HUES6 (cell line): ENCODE measurements at regions not wholly inside any gene's neighbourhood (a gene's known extent, or its start where the extent isn't known, plus 50 kb on each side); places are given as distances from the start of the nearest gene placed in this dataset.

ENCODE experiments used
- H3K27ac ChIP-seq: 2 replicates; pipeline ENCODE4 v1.7.0; 2013; ENCODE audit warnings: low read depth, mild to moderate bottlenecking, low read length, inconsistent platforms
- H3K27me3 ChIP-seq: 2 replicates; pipeline ENCODE4 v1.6.1; 2013; ENCODE audit warnings: low read length; ENCODE audit not compliant: control insufficient read depth, insufficient read depth
- H3K36me3 ChIP-seq: 2 replicates; pipeline ENCODE4 v1.6.1; 2013; ENCODE audit warnings: low read length; ENCODE audit not compliant: control insufficient read depth, insufficient read depth
- H3K4me1 ChIP-seq: 2 replicates; pipeline ENCODE4 v1.6.1; 2013; ENCODE audit warnings: low read length; ENCODE audit not compliant: control insufficient read depth, insufficient read depth
- H3K4me3 ChIP-seq: 2 replicates; pipeline ENCODE4 v1.5.1; 2013; ENCODE audit warnings: low read depth, low read length
- H3K9ac ChIP-seq: one replicate; pipeline ENCODE4 v1.6.1; 2013; ENCODE audit warnings: mild to moderate bottlenecking, low read length
- H3K9me3 ChIP-seq: 2 replicates; pipeline ENCODE4 v1.6.1; 2013; ENCODE audit warnings: low read depth, low read length; ENCODE audit not compliant: control insufficient read depth, insufficient read depth

DNA sequence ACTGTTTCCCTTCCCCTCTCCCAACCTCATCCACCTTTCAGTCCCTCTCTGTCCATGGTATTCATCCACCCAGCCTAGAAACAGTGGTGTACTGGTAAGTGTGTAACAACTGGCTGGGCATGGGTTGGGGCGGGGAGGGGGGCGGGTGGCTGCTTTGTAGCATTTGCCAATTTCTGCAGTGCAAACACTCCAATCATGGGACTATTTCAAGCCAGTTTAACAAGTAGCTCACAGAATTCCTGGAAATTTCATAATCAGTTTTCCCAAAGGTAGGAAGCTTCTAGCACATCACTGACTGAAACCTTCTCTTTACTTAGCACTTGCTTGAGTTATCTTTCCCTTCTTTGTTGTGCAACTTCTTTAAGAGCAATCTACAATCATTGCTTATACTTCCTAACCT, 100.8 kb upstream of the WASF3 start:
- H3K4me1 ChIP-seq, result no peaks in the 10 kb centered on the region
- H3K9me3 ChIP-seq, result no peaks in the 10 kb centered on the region
- H3K27me3 ChIP-seq, result no peaks in the 10 kb centered on the region
- no peak overlapping the region for H3K4me3 ChIP-seq
- no peak overlapping the region for H3K9ac ChIP-seq
- H3K27ac ChIP-seq, result no peak overlapping the region
- no peaks in the 10 kb centered on the region for H3K36me3 ChIP-seq

DNA sequence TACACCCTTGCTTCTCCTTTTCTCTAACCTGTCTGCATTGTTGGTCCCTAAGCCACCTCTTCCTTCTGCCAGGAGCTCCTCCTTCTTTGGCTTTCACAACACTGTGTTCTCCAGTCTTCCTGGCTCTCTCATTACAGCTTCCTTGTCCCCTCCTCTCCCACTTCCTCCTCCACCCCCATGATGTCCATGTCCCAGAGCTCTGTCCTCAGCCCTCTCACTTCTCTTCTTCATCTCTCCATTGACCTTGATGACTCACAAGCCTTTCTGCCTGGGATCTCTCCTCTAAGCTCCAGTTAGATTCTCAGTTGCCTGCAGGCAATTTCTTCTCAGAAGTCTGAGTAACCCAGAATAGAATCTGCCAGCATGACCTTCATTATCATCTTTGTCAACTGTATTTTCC, 100.3 kb upstream of the WASF3 start:
- H3K9ac ChIP-seq, result no peak overlapping the region
- no peaks in the 10 kb centered on the region; the same call in 1 of the 2 replicates for H3K27me3 ChIP-seq
- no peaks in the 10 kb centered on the region for H3K36me3 ChIP-seq
- no peak overlapping the region for H3K27ac ChIP-seq
- no peak overlapping the region for H3K4me3 ChIP-seq
- H3K4me1 ChIP-seq, result no peaks in the 10 kb centered on the region
- H3K9me3 ChIP-seq, result no peaks in the 10 kb centered on the region

GRCh38 chr13:26458196-26458749, 99.2 kb upstream of the WASF3 start:
- no peaks in the 10 kb centered on the region for H3K36me3 ChIP-seq
- no peaks in the 10 kb centered on the region for H3K4me1 ChIP-seq
- H3K9ac ChIP-seq, result no peak overlapping the region
- no peak overlapping the region for H3K27ac ChIP-seq
- H3K9me3 ChIP-seq, result no peaks in the 10 kb centered on the region
- no peaks in the 10 kb centered on the region; the same call in 1 of the 2 replicates for H3K27me3 ChIP-seq
- no peak overlapping the region for H3K4me3 ChIP-seq

- H3K27ac ChIP-seq, result no peak overlapping the region
These were observed 98.0 kb upstream of the WASF3 start for GRCh38 chr13:26459276-26460131.

DNA sequence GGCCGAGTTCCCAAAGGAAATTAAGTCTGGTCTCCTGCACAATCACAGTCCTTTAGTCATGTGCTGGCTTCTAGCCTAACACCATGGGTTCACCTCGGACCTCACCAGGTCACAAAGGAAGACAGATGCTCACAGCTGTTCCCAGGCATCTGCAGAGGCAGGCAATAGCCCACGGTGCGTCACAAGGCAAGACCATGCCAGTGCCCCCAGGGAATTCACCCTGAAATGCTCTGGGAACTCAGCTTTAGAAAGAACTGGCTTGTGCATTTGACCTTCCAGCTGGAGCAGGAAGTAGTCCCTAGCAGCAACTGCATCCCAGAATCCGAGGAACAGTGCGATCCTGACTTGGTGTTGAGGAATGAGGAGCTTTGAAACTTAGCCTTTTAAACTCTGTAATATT, 96.8 kb upstream of the WASF3 start:
- no peak overlapping the region for H3K4me3 ChIP-seq
- no peaks in the 10 kb centered on the region; the same call in 1 of the 2 replicates for H3K27me3 ChIP-seq
- no peaks in the 10 kb centered on the region for H3K4me1 ChIP-seq
- no peaks in the 10 kb centered on the region for H3K36me3 ChIP-seq
- no peak overlapping the region for H3K27ac ChIP-seq
- H3K9ac ChIP-seq, result no peak overlapping the region
- H3K9me3 ChIP-seq, result no peaks in the 10 kb centered on the region

More at GRCh38 chr13:26459276-26460131, 98.0 kb upstream of the WASF3 start:
- no peaks in the 10 kb centered on the region for H3K36me3 ChIP-seq
- no peaks in the 10 kb centered on the region for H3K9me3 ChIP-seq
- no peaks in the 10 kb centered on the region; the same call in 1 of the 2 replicates for H3K27me3 ChIP-seq
- H3K4me3 ChIP-seq, result no peak overlapping the region
- no peak overlapping the region for H3K9ac ChIP-seq
- H3K4me1 ChIP-seq, result no peaks in the 10 kb centered on the region

DNA sequence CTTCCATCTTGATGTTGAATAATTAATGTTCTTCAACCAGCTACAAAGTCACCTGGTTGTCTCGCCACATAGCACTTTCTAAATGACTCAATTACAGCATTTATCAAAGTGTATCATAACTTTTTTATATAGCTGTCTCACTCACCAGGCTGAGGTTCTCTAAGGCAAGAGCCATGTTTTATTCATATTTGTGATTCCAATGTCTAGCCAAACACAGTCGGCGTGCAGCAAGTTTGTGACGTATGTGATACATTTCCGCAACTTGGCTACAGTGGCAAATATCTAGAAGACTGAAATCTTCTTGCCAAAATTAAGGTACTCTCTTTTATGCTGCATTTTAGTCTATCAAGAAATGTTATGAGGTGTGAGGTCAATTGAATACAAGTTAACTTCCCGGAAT, 94.2 kb upstream of the WASF3 start:
- H3K36me3 ChIP-seq, result no peaks in the 10 kb centered on the region

DNA sequence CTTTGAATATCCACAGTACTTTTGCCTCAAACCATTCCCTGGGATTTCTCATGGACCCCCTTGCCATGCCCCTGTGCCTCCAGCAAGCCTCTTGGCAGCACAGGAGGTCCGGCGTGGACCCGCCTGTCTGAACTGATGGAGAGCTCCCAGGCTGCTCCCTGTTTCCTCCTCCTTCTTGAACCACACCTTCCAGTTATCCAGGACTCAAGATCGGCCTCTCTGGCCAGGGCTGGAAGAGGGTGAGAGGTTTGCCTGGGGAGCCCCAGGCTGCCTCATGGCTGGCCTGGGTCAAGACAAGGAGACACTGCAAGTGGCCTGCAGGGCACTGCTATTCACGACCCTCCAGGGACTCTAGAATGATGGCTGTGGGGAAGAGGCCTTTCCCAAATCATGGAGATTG, 93.6 kb upstream of the WASF3 start:
- H3K9me3 ChIP-seq, result no peaks in the 10 kb centered on the region
- H3K4me3 ChIP-seq, result no peak overlapping the region
- no peak overlapping the region for H3K9ac ChIP-seq
- H3K36me3 ChIP-seq, result no peaks in the 10 kb centered on the region
- H3K4me1 ChIP-seq, result no peaks in the 10 kb centered on the region
- no peak overlapping the region for H3K27ac ChIP-seq
- H3K27me3 ChIP-seq, result no peaks in the 10 kb centered on the region; the same call in 1 of the 2 replicates

More for the DNA sequence above, 94.2 kb upstream of the WASF3 start:
- no peak overlapping the region for H3K27ac ChIP-seq
- no peaks in the 10 kb centered on the region for H3K9me3 ChIP-seq
- no peaks in the 10 kb centered on the region; the same call in 1 of the 2 replicates for H3K27me3 ChIP-seq
- no peaks in the 10 kb centered on the region for H3K4me1 ChIP-seq
- no peak overlapping the region for H3K9ac ChIP-seq
- no peak overlapping the region for H3K4me3 ChIP-seq

DNA sequence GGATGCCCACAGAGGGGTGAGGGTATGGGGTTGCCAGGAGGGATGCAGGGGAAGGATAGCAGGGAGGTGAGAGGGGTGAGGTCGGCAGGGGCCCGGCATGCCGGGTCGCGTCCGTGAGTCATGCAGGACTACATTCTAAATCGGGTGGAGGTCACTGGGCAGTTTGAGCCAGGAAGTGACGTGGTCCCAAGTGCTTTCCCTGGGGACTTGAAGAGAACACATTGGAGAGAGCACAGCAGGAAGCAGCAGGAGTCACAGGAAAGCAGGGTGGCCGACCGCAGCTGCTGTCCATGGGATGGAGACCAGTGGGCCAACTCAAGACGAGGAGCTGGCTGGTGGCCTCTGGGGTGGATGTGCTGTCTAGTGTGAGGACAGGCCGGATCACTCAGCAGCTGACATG, 92.0 kb upstream of the WASF3 start:
- no peaks in the 10 kb centered on the region for H3K36me3 ChIP-seq
- H3K9me3 ChIP-seq, result no peaks in the 10 kb centered on the region
- H3K9ac ChIP-seq, result no peak overlapping the region
- no peaks in the 10 kb centered on the region; the same call in 1 of the 2 replicates for H3K27me3 ChIP-seq
- H3K27ac ChIP-seq, result no peak overlapping the region
- no peaks in the 10 kb centered on the region for H3K4me1 ChIP-seq
- no peak overlapping the region for H3K4me3 ChIP-seq

GRCh38 chr13:26465954-26466353, 91.5 kb upstream of the WASF3 start:
- no peak overlapping the region for H3K4me3 ChIP-seq
- no peaks in the 10 kb centered on the region for H3K4me1 ChIP-seq
- H3K9ac ChIP-seq, result no peak overlapping the region
- H3K36me3 ChIP-seq, result no peaks in the 10 kb centered on the region
- no peaks in the 10 kb centered on the region for H3K9me3 ChIP-seq
- H3K27me3 ChIP-seq, result no peaks in the 10 kb centered on the region; the same call in 1 of the 2 replicates
- no peak overlapping the region for H3K27ac ChIP-seq

DNA sequence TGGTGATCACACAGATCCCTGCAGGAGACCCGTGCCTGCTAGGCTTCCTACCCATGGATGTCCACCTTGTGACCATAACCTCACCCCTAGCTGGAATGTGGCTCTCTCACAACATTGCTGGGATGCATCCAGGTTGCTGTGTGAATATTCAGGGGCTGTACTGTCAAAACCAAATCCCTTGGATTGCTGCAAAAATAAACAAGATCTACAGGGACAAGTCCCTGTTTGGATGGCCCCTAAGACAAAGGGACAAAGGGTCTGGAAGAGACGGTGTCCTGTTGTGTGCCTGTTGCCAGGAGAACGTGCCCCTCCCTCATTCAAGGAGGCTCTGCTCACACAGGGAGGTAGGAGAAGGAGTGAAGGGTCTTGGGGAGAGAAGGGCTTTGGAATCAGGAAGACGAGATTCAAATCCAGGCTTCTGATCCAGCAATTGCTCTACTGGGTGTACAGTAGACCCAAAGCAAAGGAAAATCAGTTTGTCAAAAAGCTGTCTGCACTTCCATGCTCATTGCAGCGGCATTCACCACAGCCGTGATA, 89.2 kb upstream of the WASF3 start:
- Histone ChIP-seq H3K9ac (no peak overlapping the region), H3K4me1 (no peaks in the 10 kb centered on the region), H3K36me3 (no peaks in the 10 kb centered on the region), H3K27me3 (no peaks in the 10 kb centered on the region), H3K27ac (no peak overlapping the region), H3K4me3 (no peak overlapping the region), H3K9me3 (no peaks in the 10 kb centered on the region)

DNA sequence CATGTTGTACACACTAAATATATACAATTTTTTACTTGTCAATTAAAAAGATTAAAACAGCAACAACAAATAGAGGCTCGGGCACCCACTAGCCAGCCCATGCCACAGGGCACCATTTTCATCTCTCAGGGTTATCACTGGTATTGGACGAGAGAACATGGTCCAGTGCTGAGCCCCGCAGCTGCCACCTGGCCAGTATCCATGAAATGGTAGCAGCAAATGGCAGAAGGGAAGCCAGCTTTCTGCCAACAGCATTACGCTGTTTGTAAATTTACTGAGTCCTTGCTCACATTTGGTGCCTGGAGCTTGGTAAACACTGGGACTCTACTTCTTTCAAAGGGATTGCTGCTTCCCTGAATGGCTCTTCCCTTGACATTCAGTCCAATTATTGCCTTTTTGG, 87.9 kb upstream of the WASF3 start:
- Histone ChIP-seq H3K9ac (no peak overlapping the region), H3K36me3 (no peaks in the 10 kb centered on the region), H3K27ac (no peak overlapping the region), H3K4me1 (peaks cover 6% of the 10 kb centered on the region; the same call in 1 of the 2 replicates), H3K27me3 (no peaks in the 10 kb centered on the region), H3K9me3 (no peaks in the 10 kb centered on the region), H3K4me3 (no peak overlapping the region)
